ENCODE measurements at regions not wholly inside any gene's neighbourhood (a gene's known extent, or its start where the extent isn't known, plus 50 kb on each side); places are given as distances from the start of the nearest gene placed in this dataset.

GRCh38 chr2:146784602-146785001 lies 1060.2 kb upstream of the ACVR2A start:
- TF ChIP-seq POLR2A (IDR thresholded peaks at IDR 0.05) (no peak), CTCF (IDR thresholded peaks at IDR 0.05) (no peak)

Data from testis (tissue), 2 donors.